Glutamatergic neuron (in vitro differentiated cells): ENCODE measurements at regions not wholly inside any gene's neighbourhood (a gene's known extent, or its start where the extent isn't known, plus 50 kb on each side); places are given as distances from the start of the nearest gene placed in this dataset.

Experiments
- DNase-seq: peaks from one replicate; pipeline ENCODE4 v3.0.0; 2022
- H3K27ac Mint-ChIP-seq: one replicate; pipeline ENCODE4 v1.8.0; 2020; ENCODE audit warnings: mild to moderate bottlenecking, mixed read lengths, inconsistent platforms; ENCODE audit not compliant: unreplicated experiment
- H3K27me3 Mint-ChIP-seq: one replicate; pipeline ENCODE4 v1.8.0; 2020; ENCODE audit warnings: mild to moderate bottlenecking, moderate library complexity, mixed read lengths, inconsistent platforms; ENCODE audit not compliant: unreplicated experiment
- H3K36me3 Mint-ChIP-seq: one replicate; pipeline ENCODE4 v1.8.0; 2020; ENCODE audit warnings: mild to moderate bottlenecking, mixed read lengths, inconsistent platforms; ENCODE audit not compliant: unreplicated experiment
- H3K4me1 Mint-ChIP-seq: one replicate; pipeline ENCODE4 v1.8.0; 2020; ENCODE audit warnings: mild to moderate bottlenecking, low read depth, mixed read lengths, inconsistent platforms; ENCODE audit not compliant: unreplicated experiment
- H3K4me3 Mint-ChIP-seq: one replicate; pipeline ENCODE4 v1.8.0; 2020; ENCODE audit warnings: mild to moderate bottlenecking, mixed read lengths, inconsistent platforms; ENCODE audit not compliant: unreplicated experiment
- H3K9me3 Mint-ChIP-seq: one replicate; pipeline ENCODE4 v1.8.0; 2020; ENCODE audit warnings: mild to moderate bottlenecking, moderate library complexity, mixed read lengths, inconsistent platforms; ENCODE audit not compliant: unreplicated experiment
- TF ChIP-seq, protein P1 (sequence below): fragments of 200-600 bp; sonication (generic); IDR thresholded peaks from one replicate; pipeline ENCODE4 v1.5.0; 2021; ENCODE audit not compliant: partially characterized antibody, unreplicated experiment

DNA sequence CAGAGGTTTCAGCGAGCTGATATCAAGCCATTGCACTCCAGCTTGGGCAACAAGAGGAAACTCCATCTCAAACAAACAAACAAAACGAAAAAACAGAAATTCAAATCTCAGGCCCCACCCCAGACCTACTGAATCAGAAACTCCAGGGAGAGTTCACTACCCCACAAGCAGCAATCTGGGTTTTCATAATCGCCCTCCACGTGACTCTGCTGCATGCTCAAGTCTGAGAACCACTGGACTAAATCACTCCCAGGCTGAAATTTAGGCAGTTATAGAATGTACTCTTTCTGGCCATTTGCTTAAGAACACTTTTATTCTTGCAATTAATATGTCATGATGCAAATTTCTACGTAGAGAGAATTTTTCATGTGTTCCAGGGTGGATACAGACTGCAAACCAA lies 287.3 kb downstream of the USP46 start:
- H3K9me3 Mint-ChIP-seq = no peaks in the 10 kb centered on the region
- peaks cover 6% of the 10 kb centered on the region for H3K4me1 Mint-ChIP-seq
- no peaks in the 10 kb centered on the region for H3K36me3 Mint-ChIP-seq
- no peak overlapping the region for H3K4me3 Mint-ChIP-seq
- H3K27me3 Mint-ChIP-seq = peaks cover 2% of the 10 kb centered on the region
- no peak for DNase-seq
- TF ChIP-seq, protein P1, sequence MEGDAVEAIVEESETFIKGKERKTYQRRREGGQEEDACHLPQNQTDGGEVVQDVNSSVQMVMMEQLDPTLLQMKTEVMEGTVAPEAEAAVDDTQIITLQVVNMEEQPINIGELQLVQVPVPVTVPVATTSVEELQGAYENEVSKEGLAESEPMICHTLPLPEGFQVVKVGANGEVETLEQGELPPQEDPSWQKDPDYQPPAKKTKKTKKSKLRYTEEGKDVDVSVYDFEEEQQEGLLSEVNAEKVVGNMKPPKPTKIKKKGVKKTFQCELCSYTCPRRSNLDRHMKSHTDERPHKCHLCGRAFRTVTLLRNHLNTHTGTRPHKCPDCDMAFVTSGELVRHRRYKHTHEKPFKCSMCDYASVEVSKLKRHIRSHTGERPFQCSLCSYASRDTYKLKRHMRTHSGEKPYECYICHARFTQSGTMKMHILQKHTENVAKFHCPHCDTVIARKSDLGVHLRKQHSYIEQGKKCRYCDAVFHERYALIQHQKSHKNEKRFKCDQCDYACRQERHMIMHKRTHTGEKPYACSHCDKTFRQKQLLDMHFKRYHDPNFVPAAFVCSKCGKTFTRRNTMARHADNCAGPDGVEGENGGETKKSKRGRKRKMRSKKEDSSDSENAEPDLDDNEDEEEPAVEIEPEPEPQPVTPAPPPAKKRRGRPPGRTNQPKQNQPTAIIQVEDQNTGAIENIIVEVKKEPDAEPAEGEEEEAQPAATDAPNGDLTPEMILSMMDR = no peak
- H3K27ac Mint-ChIP-seq = no peak overlapping the region

DNA sequence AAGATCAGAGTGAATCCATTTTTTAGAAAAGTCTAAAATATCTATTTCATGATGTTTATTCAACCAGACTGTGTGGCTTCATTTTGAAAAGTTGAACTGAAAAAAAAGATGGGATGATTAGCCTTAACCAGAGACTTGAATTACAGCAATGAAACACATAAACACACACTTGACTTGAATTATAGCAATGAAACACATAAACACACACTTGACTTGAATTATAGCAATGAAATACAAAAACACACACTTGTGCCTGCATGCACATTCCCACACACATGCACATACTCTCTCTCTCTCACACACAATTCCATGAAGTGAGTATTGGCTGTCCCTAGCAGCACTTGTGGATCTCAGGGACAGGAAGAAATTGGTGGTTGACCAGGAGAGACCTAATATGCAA lies 286.8 kb downstream of the USP46 start:
- TF ChIP-seq, protein P1 = no peak
- Mint-ChIP-seq H3K36me3 (no peaks in the 10 kb centered on the region), H3K27ac (no peak overlapping the region), H3K9me3 (no peaks in the 10 kb centered on the region), H3K27me3 (peaks cover 2% of the 10 kb centered on the region), H3K4me3 (no peak overlapping the region), H3K4me1 (peaks cover 8% of the 10 kb centered on the region)
- no peak for DNase-seq

DNA sequence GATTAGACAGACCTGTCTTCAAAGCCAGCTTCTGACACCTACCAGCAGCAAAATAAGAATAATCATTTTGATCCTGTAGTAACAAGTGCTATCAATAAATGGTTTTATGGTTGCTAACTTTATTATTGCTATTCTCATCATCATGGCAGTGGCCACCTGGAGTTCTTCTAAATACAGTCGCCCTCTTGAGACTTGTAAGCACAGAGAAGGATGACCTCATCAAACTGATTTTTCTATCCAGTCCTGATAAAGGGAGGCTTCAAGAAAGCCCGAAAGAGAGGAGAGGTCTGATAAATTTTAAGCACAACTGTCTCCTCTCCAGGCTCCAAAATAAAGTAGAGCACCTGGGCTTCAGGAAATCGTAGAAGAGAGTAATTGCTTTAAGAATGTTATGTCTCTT lies 286.4 kb downstream of the USP46 start:
- no peak for DNase-seq
- Mint-ChIP-seq H3K9me3 (no peaks in the 10 kb centered on the region), H3K27ac (no peak overlapping the region), H3K36me3 (no peaks in the 10 kb centered on the region), H3K4me1 (peaks cover 8% of the 10 kb centered on the region), H3K4me3 (no peak overlapping the region), H3K27me3 (peaks cover 2% of the 10 kb centered on the region)
- TF ChIP-seq, protein P1 = no peak

DNA sequence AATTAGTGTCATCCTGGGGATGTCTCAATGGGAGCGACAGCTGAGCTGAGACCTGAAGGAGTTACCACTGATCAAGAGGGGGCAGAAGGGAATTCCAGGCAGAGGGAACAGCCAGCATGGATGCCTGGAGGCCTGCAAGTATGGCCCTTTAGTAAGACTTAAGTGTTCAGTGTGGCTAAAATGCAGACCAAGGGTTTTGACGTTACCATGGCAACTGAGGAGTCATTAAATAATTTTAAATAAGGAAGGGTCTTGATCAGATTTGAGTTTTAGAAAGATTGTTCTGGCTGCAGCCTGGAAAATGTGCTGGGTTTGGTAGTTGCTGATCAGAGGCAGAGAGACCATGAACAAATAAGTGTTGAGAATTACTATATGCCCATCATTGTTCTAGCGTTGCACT lies 285.5 kb downstream of the USP46 start:
- Mint-ChIP-seq H3K27ac (no peak overlapping the region), H3K4me3 (no peak overlapping the region), H3K4me1 (peaks cover 8% of the 10 kb centered on the region), H3K9me3 (no peaks in the 10 kb centered on the region), H3K27me3 (peaks cover 2% of the 10 kb centered on the region), H3K36me3 (peaks cover 4% of the 10 kb centered on the region)
- DNase-seq = no peak
- TF ChIP-seq, protein P1 = no peak

DNA sequence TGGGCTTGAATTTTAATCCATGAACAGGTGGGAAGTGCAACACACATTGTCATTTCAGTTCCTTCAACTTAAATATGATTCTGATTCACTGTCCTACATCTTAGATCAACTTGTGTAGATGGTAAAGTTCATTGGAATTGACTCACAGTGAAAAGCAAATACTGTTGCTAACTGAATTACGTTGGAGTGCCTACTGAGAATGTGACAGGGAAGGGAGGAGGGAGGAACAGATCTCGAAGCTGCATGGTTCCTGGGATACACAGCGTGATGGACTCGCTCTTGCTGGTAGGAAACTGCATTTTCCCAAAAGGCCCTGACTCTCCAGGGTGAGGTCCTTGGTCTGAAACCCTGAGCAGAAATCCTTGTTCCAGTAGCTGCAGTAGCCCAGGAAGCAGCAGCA lies 284.2 kb downstream of the USP46 start:
- H3K4me3 Mint-ChIP-seq = no peak overlapping the region
- H3K36me3 Mint-ChIP-seq = peaks cover 5% of the 10 kb centered on the region
- no peak overlapping the region for H3K27ac Mint-ChIP-seq
- peaks cover 8% of the 10 kb centered on the region for H3K4me1 Mint-ChIP-seq
- DNase-seq = no peak
- TF ChIP-seq, protein P1 = no peak
- no peaks in the 10 kb centered on the region for H3K9me3 Mint-ChIP-seq
- H3K27me3 Mint-ChIP-seq = peaks cover 2% of the 10 kb centered on the region
